ENCODE measurements at regions not wholly inside any gene's neighbourhood (a gene's known extent, or its start where the extent isn't known, plus 50 kb on each side); places are given as distances from the start of the nearest gene placed in this dataset.

DNA sequence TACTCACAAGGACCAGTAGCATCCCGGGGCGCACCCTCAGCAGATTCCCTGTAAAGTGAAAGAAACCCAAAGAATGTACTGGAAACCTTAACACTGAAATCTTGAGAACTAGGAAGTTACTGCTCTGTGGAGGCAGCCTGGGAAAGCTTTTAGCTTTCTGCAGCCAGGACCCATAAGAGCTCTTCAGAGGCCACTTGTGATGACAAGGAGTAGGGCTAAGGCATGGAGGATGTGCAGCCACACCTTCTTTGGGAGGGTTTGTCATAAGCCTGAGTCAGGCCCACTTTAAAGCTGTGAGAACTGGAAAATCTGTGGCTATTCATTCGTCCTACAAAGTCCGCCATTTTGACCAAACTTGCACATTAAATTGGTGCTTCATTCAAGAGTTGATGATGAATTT, 291.1 kb upstream of the TLE4 start:
- ATAC-seq: peak; percentile 89

DNA sequence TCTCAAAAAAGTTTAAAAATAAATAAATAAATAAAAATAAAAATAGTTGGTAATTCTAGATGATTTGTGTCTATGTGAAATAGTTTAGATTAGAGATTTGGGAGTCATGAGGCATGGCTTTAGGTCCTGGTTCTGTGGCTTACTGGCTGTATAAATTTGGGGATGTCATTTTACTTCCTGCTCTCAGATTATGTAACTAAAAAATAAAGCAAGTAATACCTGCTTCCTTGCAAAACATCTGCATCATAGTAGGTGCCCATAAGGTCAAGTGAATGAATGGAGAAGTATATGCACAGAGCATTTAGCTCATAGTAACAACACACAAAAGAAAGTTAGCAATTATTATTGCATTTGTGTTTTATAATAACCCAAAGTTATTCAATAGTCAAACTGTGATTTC, 287.7 kb upstream of the TLE4 start:
- no peak for ATAC-seq
- intact Hi-C loops (cut with DNase I): no loop called here

More for the DNA sequence above, 291.1 kb upstream of the TLE4 start:
- peak in 1 of 4 donors; percentile 47 for DNase-seq
- no peaks in the 10 kb centered on the region for H3K36me3 ChIP-seq
- no peaks in the 10 kb centered on the region for H3K4me1 ChIP-seq
- H3K27ac ChIP-seq: no peak overlapping the region
- TF ChIP-seq, protein P1, sequence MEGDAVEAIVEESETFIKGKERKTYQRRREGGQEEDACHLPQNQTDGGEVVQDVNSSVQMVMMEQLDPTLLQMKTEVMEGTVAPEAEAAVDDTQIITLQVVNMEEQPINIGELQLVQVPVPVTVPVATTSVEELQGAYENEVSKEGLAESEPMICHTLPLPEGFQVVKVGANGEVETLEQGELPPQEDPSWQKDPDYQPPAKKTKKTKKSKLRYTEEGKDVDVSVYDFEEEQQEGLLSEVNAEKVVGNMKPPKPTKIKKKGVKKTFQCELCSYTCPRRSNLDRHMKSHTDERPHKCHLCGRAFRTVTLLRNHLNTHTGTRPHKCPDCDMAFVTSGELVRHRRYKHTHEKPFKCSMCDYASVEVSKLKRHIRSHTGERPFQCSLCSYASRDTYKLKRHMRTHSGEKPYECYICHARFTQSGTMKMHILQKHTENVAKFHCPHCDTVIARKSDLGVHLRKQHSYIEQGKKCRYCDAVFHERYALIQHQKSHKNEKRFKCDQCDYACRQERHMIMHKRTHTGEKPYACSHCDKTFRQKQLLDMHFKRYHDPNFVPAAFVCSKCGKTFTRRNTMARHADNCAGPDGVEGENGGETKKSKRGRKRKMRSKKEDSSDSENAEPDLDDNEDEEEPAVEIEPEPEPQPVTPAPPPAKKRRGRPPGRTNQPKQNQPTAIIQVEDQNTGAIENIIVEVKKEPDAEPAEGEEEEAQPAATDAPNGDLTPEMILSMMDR (IDR thresholded peaks at IDR 0.05): no peak
- H3K4me3 ChIP-seq: no peak overlapping the region
- no peaks in the 10 kb centered on the region for H3K27me3 ChIP-seq
- H3K9me3 ChIP-seq: no peaks in the 10 kb centered on the region
- intact Hi-C loops (cut with DNase I): no loop called here

DNA sequence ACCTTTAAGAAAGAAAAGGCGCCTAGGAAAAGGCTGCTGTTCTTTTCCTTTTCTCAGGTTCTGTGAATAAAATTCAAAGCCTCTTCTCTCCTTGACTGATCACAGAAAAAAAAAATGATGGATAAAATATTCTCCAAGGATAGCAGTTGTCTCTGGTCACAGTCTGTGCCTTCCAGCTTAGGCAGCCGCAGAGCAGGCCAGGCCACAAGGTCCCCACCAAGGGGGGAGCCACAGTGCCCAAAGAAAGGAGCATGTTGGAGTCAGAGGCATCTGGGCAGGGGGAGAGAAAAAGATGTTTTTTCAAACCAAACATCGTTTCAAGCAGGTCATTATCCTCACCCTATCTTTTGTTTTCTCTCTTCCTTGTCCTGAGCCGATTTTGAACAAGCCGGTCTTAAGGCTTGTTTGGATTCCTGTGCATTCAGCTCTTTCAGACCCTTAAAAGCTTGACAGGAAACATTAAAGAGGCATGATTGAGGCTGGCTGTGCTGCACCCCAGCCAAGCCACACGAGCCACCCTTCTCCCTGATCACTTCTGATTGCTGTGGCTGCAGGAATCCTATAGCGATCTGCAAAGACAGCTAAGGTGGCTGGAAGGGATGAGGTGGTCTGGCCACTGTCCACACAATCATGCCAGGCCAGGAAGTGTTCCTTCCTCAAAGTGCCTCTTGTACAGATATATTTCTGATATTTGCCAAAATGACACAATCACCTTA, 284.6 kb upstream of the TLE4 start:
- Histone ChIP-seq H3K4me3 (no peak overlapping the region), H3K27me3 (no peaks in the 10 kb centered on the region), H3K9me3 (no peaks in the 10 kb centered on the region), H3K4me1 (no peaks in the 10 kb centered on the region), H3K36me3 (no peaks in the 10 kb centered on the region), H3K27ac (no peak overlapping the region)
- intact Hi-C loops (cut with DNase I): no loop called here
- no peak for DNase-seq
- TF ChIP-seq, protein P1 (IDR thresholded peaks at IDR 0.05): no peak
- no peak for ATAC-seq

More for the DNA sequence above, 287.7 kb upstream of the TLE4 start:
- H3K4me1 ChIP-seq: no peaks in the 10 kb centered on the region
- H3K4me3 ChIP-seq: no peak overlapping the region
- H3K36me3 ChIP-seq: no peaks in the 10 kb centered on the region
- TF ChIP-seq, protein P1 (IDR thresholded peaks at IDR 0.05): no peak
- H3K9me3 ChIP-seq: no peaks in the 10 kb centered on the region
- no peak for DNase-seq
- no peak overlapping the region for H3K27ac ChIP-seq
- H3K27me3 ChIP-seq: no peaks in the 10 kb centered on the region

DNA sequence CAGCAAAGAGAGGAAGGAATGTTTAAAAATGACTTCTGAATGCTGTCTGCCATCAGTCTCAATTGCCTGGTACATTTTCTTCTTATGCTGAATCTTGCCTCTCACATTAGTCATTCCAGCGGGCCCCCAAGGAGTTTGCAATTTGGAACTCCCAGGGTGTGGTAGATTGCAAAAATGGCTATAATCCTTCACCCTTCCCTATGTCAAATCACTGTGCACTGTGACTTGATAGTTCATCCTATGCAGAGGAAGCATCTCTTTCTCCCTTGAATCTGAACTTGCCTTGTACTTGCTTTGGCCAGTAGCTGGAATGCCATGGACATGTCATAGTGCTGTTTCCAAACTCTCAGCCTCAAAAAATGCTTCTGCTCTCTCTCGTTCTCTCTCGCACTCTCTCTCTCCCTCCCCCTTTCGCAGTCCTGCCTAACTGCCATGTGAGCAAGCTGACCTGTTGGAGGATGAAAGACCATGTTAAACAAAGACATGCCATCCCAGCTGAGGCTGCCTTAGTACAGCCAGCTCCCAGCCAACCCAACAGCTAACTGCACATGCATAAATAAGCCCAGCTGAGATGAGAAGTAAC, 284.0 kb upstream of the TLE4 start:
- no peaks in the 10 kb centered on the region for H3K9me3 ChIP-seq
- H3K27ac ChIP-seq: no peak overlapping the region
- DNase-seq (no peak), ATAC-seq (no peak)
- no peak overlapping the region for H3K4me3 ChIP-seq
- H3K4me1 ChIP-seq: no peaks in the 10 kb centered on the region
- H3K27me3 ChIP-seq: no peaks in the 10 kb centered on the region
- no peaks in the 10 kb centered on the region for H3K36me3 ChIP-seq
- TF ChIP-seq, protein P1 (IDR thresholded peaks at IDR 0.05): no peak
- intact Hi-C loops (cut with DNase I): no loop called here

DNA sequence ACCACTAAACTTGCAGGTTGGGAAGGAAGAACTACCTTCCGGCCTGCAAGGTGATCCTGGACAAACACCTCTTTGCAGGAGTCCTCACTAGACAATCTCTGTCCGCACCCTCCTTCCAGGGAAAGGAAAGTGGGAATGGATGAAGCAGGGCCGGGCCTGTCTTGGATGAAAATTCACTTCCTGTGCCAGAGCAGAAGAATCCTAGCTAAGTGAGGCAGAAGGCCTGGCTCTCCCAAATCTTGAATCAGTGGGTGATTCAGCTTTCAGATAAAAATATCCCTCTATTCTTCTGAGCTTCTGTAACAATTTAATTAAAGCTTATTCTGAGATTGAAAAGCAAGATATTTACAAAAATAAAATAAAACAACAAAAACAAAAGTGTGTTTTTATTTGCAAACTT, 281.9 kb upstream of the TLE4 start:
- Histone ChIP-seq H3K4me3 (no peak overlapping the region), H3K4me1 (no peaks in the 10 kb centered on the region), H3K9me3 (no peaks in the 10 kb centered on the region), H3K27me3 (no peaks in the 10 kb centered on the region), H3K36me3 (no peaks in the 10 kb centered on the region), H3K27ac (no peak overlapping the region)
- no peak for DNase-seq
- intact Hi-C loops (cut with DNase I): no loop called here
- ATAC-seq: no peak
- TF ChIP-seq, protein P1 (IDR thresholded peaks at IDR 0.05): no peak

Measured in left lung (tissue), 4 donors.